GM18499 (cell line): ENCODE measurements at regions not wholly inside any gene's neighbourhood (a gene's known extent, or its start where the extent isn't known, plus 50 kb on each side); places are given as distances from the start of the nearest gene placed in this dataset.
"Not testable (repeated sequence)": the region's sequence is repeated elsewhere in the genome, so short reads cannot be mapped to it uniquely, and the experiment has no call there.

ENCODE experiments used
- ATAC-seq: cut with Tn5 transposase; IDR thresholded peaks from one replicate; pipeline ENCODE4 v1.9.1; 2021; ENCODE audit warnings: moderate number of reproducible peaks; ENCODE audit not compliant: insufficient read depth, unreplicated experiment

- ATAC-seq = no peak
Observed at GRCh38 chr5:126138281-126138931, 284.8 kb upstream of the GRAMD2B start.

GRCh38 chr5:126139086-126139485 lies 284.1 kb upstream of the GRAMD2B start:
- no peak for ATAC-seq

- ATAC-seq = no peak
Observed at GRCh38 chr5:126139773-126140172, 283.4 kb upstream of the GRAMD2B start.

- no peak for ATAC-seq
Observed at GRCh38 chr5:126143622-126144021, 279.6 kb upstream of the GRAMD2B start.

GRCh38 chr5:126150319-126150718 lies 272.9 kb upstream of the GRAMD2B start:
- not testable (repeated sequence) for ATAC-seq

GRCh38 chr5:126155298-126155697 lies 267.9 kb upstream of the GRAMD2B start:
- not testable (repeated sequence) for ATAC-seq

- no peak for ATAC-seq
Observed at GRCh38 chr5:126166368-126166767, 256.8 kb upstream of the GRAMD2B start.

GRCh38 chr5:126168785-126169184 lies 254.4 kb upstream of the GRAMD2B start:
- ATAC-seq = no peak

- no peak for ATAC-seq
Observed at GRCh38 chr5:126171916-126172315, 251.3 kb upstream of the GRAMD2B start.

GRCh38 chr5:126172812-126173211 lies 250.4 kb upstream of the GRAMD2B start:
- ATAC-seq = no peak

- ATAC-seq = no peak
Observed at GRCh38 chr5:126178521-126178920, 244.7 kb upstream of the GRAMD2B start.

- no peak for ATAC-seq
Observed at GRCh38 chr5:126182971-126183695, 240.1 kb upstream of the GRAMD2B start.

GRCh38 chr5:126184474-126184873 lies 238.7 kb upstream of the GRAMD2B start:
- no peak for ATAC-seq

GRCh38 chr5:126186210-126186609 lies 237.0 kb upstream of the GRAMD2B start:
- no peak for ATAC-seq

GRCh38 chr5:126188804-126189203 lies 234.4 kb upstream of the GRAMD2B start:
- ATAC-seq = no peak

GRCh38 chr5:126189231-126189630 lies 234.0 kb upstream of the GRAMD2B start:
- no peak for ATAC-seq

- no peak for ATAC-seq
Observed at GRCh38 chr5:126189862-126190261, 233.3 kb upstream of the GRAMD2B start.

GRCh38 chr5:126192226-126192625 lies 231.0 kb upstream of the GRAMD2B start:
- no peak for ATAC-seq

GRCh38 chr5:126195410-126196100 lies 227.7 kb upstream of the GRAMD2B start:
- ATAC-seq = no peak

- no peak for ATAC-seq
Observed at GRCh38 chr5:126198531-126198930, 224.7 kb upstream of the GRAMD2B start.

GRCh38 chr5:126199467-126199866 lies 223.7 kb upstream of the GRAMD2B start:
- no peak for ATAC-seq
